ENCODE measurements at regions not wholly inside any gene's neighbourhood (a gene's known extent, or its start where the extent isn't known, plus 50 kb on each side); places are given as distances from the start of the nearest gene placed in this dataset.

DNA sequence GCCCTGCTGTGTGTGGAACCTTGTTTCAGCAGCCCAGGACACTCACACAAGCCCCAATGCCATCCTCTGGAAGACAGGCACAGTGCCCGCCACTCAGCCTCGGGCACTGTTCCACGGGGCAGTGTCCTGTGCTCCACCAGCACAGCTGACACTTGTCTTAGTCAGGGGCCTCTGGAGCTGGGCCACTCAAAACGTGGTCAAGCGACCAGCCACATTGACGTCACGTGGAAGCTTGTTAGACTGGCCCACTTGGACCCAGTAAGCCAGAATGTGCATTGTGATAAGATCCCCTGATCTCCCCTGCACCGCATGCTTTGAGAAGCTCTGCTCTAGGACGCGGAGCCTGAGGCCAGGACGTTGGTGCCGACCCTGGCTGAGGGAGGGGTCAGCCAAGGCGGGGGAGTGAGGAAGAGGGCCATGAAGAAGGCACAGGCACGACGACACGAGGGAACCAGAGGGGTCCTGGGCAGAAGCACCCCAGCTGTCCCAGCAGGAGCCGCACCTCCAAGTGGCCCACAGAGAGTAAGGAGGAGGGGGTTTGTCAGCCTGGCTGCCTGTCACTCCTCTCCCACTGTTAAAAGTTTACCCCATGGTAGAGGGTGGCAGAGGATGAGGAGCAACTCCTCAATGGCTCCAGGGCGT, 64.6 kb downstream of the LINC01488 start:
- H3K27me3 Mint-ChIP-seq, result peaks cover 4 to 26% (median 11%) of the 10 kb centered on the region in 5 donors
- intact Hi-C loops (cut with micrococcal nuclease), result no loop called here
- POLR2A ChIA-PET, result no interaction called here
- Histone ChIP-seq H3K36me3 (ENCODE audit: control insufficient read depth in 2 of 3, insufficient read depth in 3 of 3, low read length in 3 of 3) (no peaks in the 10 kb centered on the region), H3K4me1 (ENCODE audit: control insufficient read depth in 2 of 2, insufficient read depth in 2 of 2, low read length in 2 of 2) (no peaks in the 10 kb centered on the region), H3K27ac (ENCODE audit: low read depth, low read length) (no peak overlapping the region), H3K4me3 (ENCODE audit: low read length) (no peak overlapping the region), H3K9me3 (ENCODE audit: control insufficient read depth in 2 of 3, low read length in 3 of 3) (peaks cover 0 to 9% (median 0%) of the 10 kb centered on the region in 3 experiments), H3K27me3 (ENCODE audit: control insufficient read depth in 2 of 2, insufficient read depth in 2 of 2, low read length in 2 of 2) (no peaks in the 10 kb centered on the region)
- peaks cover 4 to 34% (median 17%) of the 10 kb centered on the region in 11 donors for H3K9me3 Mint-ChIP-seq
- DNase-seq (no peak), ATAC-seq (no peak)
- no peak overlapping the region for H3K4me3 Mint-ChIP-seq
- H3K4me1 Mint-ChIP-seq, result peaks cover 0 to 10% (median 0%) of the 10 kb centered on the region in 7 donors
- CTCF ChIA-PET, result no interaction called here
- no peak overlapping the region for H3K27ac Mint-ChIP-seq
- H3K36me3 Mint-ChIP-seq, result peaks cover 0 to 8% (median 2%) of the 10 kb centered on the region in 5 donors

DNA sequence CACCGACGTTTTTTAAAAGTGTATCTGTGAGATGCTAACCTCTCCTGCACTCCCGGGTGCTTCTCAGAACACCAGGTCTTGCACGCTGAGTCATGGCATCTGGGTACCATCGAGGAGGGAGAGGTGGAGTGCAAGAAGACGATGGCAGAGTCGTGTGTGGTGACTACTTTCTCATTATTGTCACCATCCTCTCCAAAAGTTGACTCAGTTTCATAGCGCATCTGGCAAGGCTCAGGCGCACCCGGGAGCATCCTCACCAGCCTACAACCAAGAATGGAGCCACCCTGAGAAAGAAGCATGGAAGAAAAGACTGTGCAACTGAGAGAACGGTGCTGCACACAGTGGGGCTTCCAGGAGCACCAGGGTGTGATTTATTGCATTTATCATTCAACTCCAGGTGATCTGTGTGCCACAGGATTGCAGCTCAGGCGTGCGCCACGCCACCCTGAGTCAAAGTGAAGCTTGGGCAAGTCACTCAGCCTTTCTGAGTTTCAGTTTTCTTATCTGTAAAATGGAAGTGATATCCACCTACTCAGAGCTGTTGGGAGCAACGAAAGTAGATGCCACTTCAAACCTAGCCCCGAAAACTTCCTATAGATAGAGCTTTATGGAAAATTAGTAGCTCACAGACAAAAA, 65.4 kb downstream of the LINC01488 start:
- Histone ChIP-seq H3K27me3 (ENCODE audit: control insufficient read depth in 2 of 2, insufficient read depth in 2 of 2, low read length in 2 of 2) (no peaks in the 10 kb centered on the region), H3K4me3 (ENCODE audit: low read length) (no peak overlapping the region), H3K36me3 (ENCODE audit: control insufficient read depth in 2 of 3, insufficient read depth in 3 of 3, low read length in 3 of 3) (no peaks in the 10 kb centered on the region), H3K9me3 (ENCODE audit: control insufficient read depth in 2 of 3, low read length in 3 of 3) (peaks cover 0 to 9% (median 0%) of the 10 kb centered on the region in 3 experiments), H3K27ac (ENCODE audit: low read depth, low read length) (no peak overlapping the region), H3K4me1 (ENCODE audit: control insufficient read depth in 2 of 2, insufficient read depth in 2 of 2, low read length in 2 of 2) (no peaks in the 10 kb centered on the region)
- peaks cover 4 to 27% (median 11%) of the 10 kb centered on the region in 5 donors for H3K27me3 Mint-ChIP-seq
- intact Hi-C loops (cut with micrococcal nuclease), result no loop called here
- H3K4me3 Mint-ChIP-seq, result peak overlapping the region in 1 of 10 donors; percentile 44
- ChIA-PET POLR2A (no interaction called here), CTCF (interaction anchor here (0.8 kb wide), 1 partner anchor 324 kb away, joined by 3 read pairs; no protein-coding TSS in a partner anchor)
- peaks cover 0 to 12% (median 2%) of the 10 kb centered on the region in 5 donors for H3K36me3 Mint-ChIP-seq
- H3K27ac Mint-ChIP-seq, result no peak overlapping the region
- H3K4me1 Mint-ChIP-seq, result peaks cover 0 to 10% (median 0%) of the 10 kb centered on the region in 7 donors
- H3K9me3 Mint-ChIP-seq, result peaks cover 6 to 40% (median 18%) of the 10 kb centered on the region in 11 donors
- ATAC-seq, result no peak
- DNase-seq, result peak in 1 of 9 donors; percentile 58

DNA sequence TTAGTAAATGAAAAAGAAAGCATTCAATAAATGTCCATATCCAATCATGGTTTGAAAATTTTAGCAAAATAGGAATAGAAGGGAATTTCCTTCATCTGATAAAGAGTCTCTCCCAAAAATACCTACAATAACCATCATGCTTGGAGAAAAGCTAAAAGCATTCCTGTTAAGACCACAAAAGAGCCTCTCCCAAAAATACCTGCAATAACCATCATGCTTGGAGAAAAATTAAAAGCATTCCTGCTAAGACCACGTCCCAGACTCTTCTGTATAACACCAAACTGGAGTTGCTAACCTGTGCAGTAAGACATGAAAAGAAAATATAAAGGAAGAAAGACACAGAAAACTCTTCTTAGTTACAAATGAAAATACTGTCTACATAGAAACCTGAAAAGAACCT, 69.4 kb downstream of the LINC01488 start:
- ATAC-seq, result no peak
- DNase-seq, result no peak
- POLR2A ChIA-PET, result no interaction called here
- Histone ChIP-seq H3K4me1 (ENCODE audit: control insufficient read depth in 2 of 2, insufficient read depth in 2 of 2, low read length in 2 of 2) (no peaks in the 10 kb centered on the region), H3K36me3 (ENCODE audit: control insufficient read depth in 2 of 3, insufficient read depth in 3 of 3, low read length in 3 of 3) (no peaks in the 10 kb centered on the region), H3K4me3 (ENCODE audit: low read length) (no peak overlapping the region), H3K9me3 (ENCODE audit: control insufficient read depth in 2 of 3, low read length in 3 of 3) (peaks cover 0 to 9% (median 0%) of the 10 kb centered on the region in 3 experiments), H3K27ac (ENCODE audit: low read depth, low read length) (no peak overlapping the region), H3K27me3 (ENCODE audit: control insufficient read depth in 2 of 2, insufficient read depth in 2 of 2, low read length in 2 of 2) (no peaks in the 10 kb centered on the region)
- Mint-ChIP-seq H3K9me3 (peaks cover 6 to 44% (median 20%) of the 10 kb centered on the region in 11 donors), H3K27ac (no peak overlapping the region), H3K36me3 (peaks cover 0 to 15% (median 3%) of the 10 kb centered on the region in 5 donors), H3K4me1 (peaks cover 0 to 10% (median 0%) of the 10 kb centered on the region in 7 donors), H3K4me3 (no peak overlapping the region), H3K27me3 (peaks cover 6 to 11% (median 8%) of the 10 kb centered on the region in 5 donors)
- intact Hi-C loops (cut with micrococcal nuclease), result no loop called here
- CTCF ChIA-PET, result no interaction called here

DNA sequence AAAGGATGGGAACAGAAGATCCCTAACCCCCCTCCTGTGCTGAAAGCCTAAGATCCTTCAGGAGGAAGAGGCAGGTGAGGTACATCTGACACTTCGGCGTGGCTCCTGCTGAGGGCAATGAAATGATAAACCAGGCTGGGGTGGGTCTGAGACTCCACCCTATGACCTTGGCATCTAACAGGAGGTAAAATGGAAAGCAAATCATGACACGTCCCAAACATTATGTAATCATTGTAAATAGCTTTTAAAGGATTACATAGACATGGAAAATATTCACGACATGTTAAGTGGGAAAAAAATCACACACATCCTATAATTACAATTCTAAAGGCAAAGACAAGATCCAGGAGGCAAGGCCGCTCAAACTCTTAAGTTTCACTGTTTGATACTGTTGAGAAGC, 70.5 kb downstream of the LINC01488 start:
- CTCF ChIA-PET, result no interaction called here

DNA sequence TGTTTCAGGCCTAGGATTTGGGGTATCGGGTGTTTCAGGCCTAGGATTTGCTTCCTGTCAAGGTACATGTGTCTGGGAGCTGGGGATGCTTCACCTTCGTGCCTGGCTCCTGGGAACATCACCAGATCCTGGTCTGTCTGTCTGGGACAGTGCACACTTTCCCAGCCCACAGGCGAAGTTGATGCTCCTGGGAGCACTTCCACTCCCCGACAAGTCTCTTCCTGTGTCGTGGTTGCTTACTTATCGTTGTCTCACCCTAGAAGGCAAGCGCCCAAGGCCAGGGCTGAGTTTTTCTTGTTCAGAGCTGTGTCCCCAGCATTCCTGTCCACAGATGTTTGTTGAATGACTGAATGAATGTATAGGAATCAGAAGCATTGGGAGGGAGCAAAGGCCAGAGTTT, 71.5 kb downstream of the LINC01488 start:
- H3K4me3 ChIP-seq (ENCODE audit: low read length), result no peak overlapping the region
- Mint-ChIP-seq H3K36me3 (peaks cover 0 to 15% (median 3%) of the 10 kb centered on the region in 5 donors), H3K27ac (no peak overlapping the region), H3K4me1 (peaks cover under 1 to 10% (median 9%) of the 10 kb centered on the region in 7 donors), H3K9me3 (peaks cover 6 to 37% (median 20%) of the 10 kb centered on the region in 11 donors), H3K4me3 (no peak overlapping the region), H3K27me3 (peaks cover 0 to 11% (median 3%) of the 10 kb centered on the region in 5 donors)
- peaks cover under 1 to 8% of the 10 kb centered on the region in 2 donors for H3K4me1 ChIP-seq (ENCODE audit: control insufficient read depth in 2 of 2, insufficient read depth in 2 of 2, low read length in 2 of 2)
- POLR2A ChIA-PET, result no interaction called here
- H3K27ac ChIP-seq (ENCODE audit: low read depth, low read length), result no peak overlapping the region
- no peaks in the 10 kb centered on the region for H3K36me3 ChIP-seq (ENCODE audit: control insufficient read depth in 2 of 3, insufficient read depth in 3 of 3, low read length in 3 of 3)
- CTCF ChIA-PET, result no interaction called here
- H3K27me3 ChIP-seq (ENCODE audit: control insufficient read depth in 2 of 2, insufficient read depth in 2 of 2, low read length in 2 of 2), result no peaks in the 10 kb centered on the region
- ATAC-seq (no peak), DNase-seq (no peak)
- H3K9me3 ChIP-seq (ENCODE audit: control insufficient read depth in 2 of 3, low read length in 3 of 3), result peaks cover 0 to 9% (median 0%) of the 10 kb centered on the region in 3 experiments
- intact Hi-C loops (cut with micrococcal nuclease), result no loop called here

More for the DNA sequence above, 70.5 kb downstream of the LINC01488 start:
- intact Hi-C loops (cut with micrococcal nuclease), result no loop called here
- Histone ChIP-seq H3K4me1 (ENCODE audit: control insufficient read depth in 2 of 2, insufficient read depth in 2 of 2, low read length in 2 of 2) (no peaks in the 10 kb centered on the region), H3K36me3 (ENCODE audit: control insufficient read depth in 2 of 3, insufficient read depth in 3 of 3, low read length in 3 of 3) (no peaks in the 10 kb centered on the region), H3K9me3 (ENCODE audit: control insufficient read depth in 2 of 3, low read length in 3 of 3) (peaks cover 0 to 9% (median 0%) of the 10 kb centered on the region in 3 experiments), H3K27ac (ENCODE audit: low read depth, low read length) (no peak overlapping the region), H3K4me3 (ENCODE audit: low read length) (no peak overlapping the region), H3K27me3 (ENCODE audit: control insufficient read depth in 2 of 2, insufficient read depth in 2 of 2, low read length in 2 of 2) (no peaks in the 10 kb centered on the region)
- no peak for ATAC-seq
- peaks cover 0 to 3% (median 2%) of the 10 kb centered on the region in 7 donors for H3K4me1 Mint-ChIP-seq
- peaks cover 0 to 9% (median 3%) of the 10 kb centered on the region in 5 donors for H3K27me3 Mint-ChIP-seq
- H3K4me3 Mint-ChIP-seq, result no peak overlapping the region
- no peak overlapping the region for H3K27ac Mint-ChIP-seq
- peaks cover 0 to 15% (median 3%) of the 10 kb centered on the region in 5 donors for H3K36me3 Mint-ChIP-seq
- H3K9me3 Mint-ChIP-seq, result peaks cover 6 to 43% (median 20%) of the 10 kb centered on the region in 11 donors
- no peak for DNase-seq
- POLR2A ChIA-PET, result no interaction called here

DNA sequence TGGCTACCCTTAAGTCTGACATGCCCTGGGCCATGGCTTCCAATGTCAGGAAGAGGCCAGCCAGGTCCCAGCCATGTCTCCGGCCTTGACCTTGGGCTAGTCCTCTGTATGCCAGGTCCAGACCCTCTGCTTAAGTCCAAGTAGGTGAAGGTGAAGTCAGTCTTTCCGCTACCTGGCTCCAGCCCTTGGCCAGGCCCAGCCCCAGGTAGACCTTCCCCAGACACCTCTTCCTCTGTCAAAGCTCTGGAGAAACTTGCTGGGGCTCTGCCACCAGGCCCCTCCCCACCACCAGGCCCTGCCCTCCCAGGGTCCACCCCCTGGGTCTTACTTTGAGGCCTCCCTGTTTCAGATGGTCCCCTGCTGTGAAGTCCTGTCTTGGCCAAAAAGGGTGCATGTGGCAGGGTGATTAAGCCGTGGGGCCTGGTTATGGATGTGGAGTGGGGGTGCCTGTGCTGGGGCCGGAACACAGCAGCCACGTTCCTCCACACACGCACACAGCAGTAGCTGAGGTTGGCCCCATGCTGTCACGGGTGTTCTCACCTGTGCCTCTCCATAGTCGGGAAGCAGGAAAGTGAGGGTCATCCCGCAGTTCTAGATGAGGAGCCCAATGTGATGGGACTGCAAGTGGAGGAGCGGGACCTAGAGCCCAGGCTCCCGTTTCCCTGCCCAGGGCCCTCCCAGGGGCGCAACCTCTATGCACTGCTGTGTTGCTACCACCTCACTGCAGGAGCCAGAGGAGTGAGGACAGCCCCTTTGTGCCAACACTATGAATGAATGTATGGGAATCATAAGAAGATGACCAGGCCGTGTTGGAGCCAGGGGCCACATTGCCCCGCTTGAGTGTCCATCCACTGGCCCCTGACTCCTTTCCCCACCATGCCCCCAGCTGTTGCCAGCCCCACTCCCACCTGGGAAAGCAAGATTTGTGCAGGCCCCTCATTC, 72.2 kb downstream of the LINC01488 start:
- Mint-ChIP-seq H3K4me3 (no peak overlapping the region), H3K4me1 (peaks cover 7 to 18% (median 16%) of the 10 kb centered on the region in 7 donors), H3K27ac (no peak overlapping the region), H3K27me3 (peaks cover 0 to 8% (median 3%) of the 10 kb centered on the region in 5 donors), H3K36me3 (peaks cover 0 to 15% (median 3%) of the 10 kb centered on the region in 5 donors), H3K9me3 (peaks cover 6 to 30% (median 17%) of the 10 kb centered on the region in 11 donors)
- ATAC-seq, result no peak
- intact Hi-C loops (cut with micrococcal nuclease), result no loop called here
- ChIA-PET POLR2A (no interaction called here), CTCF (no interaction called here)
- Histone ChIP-seq H3K27ac (ENCODE audit: low read depth, low read length) (no peak overlapping the region), H3K36me3 (ENCODE audit: control insufficient read depth in 2 of 3, insufficient read depth in 3 of 3, low read length in 3 of 3) (no peaks in the 10 kb centered on the region), H3K27me3 (ENCODE audit: control insufficient read depth in 2 of 2, insufficient read depth in 2 of 2, low read length in 2 of 2) (no peaks in the 10 kb centered on the region), H3K4me3 (ENCODE audit: low read length) (no peak overlapping the region), H3K4me1 (ENCODE audit: control insufficient read depth in 2 of 2, insufficient read depth in 2 of 2, low read length in 2 of 2) (peaks cover 7 to 16% of the 10 kb centered on the region in 2 donors), H3K9me3 (ENCODE audit: control insufficient read depth in 2 of 3, low read length in 3 of 3) (peaks cover 0 to 9% (median 0%) of the 10 kb centered on the region in 3 experiments)
- no peak for DNase-seq

All from naive thymus-derived CD4-positive, alpha-beta T cell (primary cell).